ENCODE measurements at regions not wholly inside any gene's neighbourhood (a gene's known extent, or its start where the extent isn't known, plus 50 kb on each side); places are given as distances from the start of the nearest gene placed in this dataset.

DNA sequence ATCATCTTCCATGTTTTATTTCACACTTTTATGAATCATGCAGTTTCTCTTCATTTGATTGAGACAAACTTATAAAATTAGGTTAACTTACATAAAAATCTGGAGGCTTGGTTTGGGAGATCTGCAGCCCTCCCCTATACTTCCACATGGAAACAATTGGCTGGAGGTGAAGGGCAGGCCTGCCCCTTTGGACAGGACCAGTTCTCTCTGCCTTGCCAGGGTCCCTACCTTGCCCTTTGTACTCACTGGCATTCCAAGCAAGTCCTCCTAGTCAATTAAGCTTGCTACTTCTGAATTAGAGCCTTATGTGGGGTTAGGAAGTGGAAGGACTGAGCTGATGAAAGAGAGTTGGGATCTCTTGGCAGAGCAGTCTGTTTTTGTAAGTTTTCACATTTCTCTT lies 257.3 kb downstream of the GAS1 start:
- Histone ChIP-seq H3K9me3 (no peaks in the 10 kb centered on the region), H3K4me1 (ENCODE audit: low read depth) (no peaks in the 10 kb centered on the region), H3K36me3 (ENCODE audit: low read depth) (no peaks in the 10 kb centered on the region), H3K4me3 (no peak overlapping the region)
- DNase-seq (no peak), ATAC-seq (no peak)
- TF ChIP-seq, protein P1, sequence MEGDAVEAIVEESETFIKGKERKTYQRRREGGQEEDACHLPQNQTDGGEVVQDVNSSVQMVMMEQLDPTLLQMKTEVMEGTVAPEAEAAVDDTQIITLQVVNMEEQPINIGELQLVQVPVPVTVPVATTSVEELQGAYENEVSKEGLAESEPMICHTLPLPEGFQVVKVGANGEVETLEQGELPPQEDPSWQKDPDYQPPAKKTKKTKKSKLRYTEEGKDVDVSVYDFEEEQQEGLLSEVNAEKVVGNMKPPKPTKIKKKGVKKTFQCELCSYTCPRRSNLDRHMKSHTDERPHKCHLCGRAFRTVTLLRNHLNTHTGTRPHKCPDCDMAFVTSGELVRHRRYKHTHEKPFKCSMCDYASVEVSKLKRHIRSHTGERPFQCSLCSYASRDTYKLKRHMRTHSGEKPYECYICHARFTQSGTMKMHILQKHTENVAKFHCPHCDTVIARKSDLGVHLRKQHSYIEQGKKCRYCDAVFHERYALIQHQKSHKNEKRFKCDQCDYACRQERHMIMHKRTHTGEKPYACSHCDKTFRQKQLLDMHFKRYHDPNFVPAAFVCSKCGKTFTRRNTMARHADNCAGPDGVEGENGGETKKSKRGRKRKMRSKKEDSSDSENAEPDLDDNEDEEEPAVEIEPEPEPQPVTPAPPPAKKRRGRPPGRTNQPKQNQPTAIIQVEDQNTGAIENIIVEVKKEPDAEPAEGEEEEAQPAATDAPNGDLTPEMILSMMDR (IDR thresholded peaks at IDR 0.05), result no peak
- intact Hi-C loops (cut with DNase I, micrococcal nuclease), result no loop called here

DNA sequence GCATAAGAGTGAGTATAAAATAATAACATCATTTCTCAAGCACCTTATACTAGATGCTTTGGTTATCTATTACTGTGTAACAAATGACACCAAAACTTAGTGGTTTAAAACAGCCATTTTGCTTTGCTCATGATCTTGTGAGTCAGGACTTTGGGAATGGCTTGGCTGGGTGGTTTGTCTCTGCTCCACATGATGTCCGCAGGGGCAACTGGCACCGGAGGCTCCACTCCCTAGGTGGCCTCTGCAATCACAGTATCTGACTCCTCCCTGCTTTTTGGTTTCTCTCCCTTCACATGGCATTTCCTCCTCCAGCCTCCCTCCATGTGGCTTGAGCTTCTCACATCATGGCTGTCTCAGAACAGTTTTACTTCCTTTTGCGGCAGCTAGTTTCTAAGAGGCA lies 259.5 kb downstream of the GAS1 start:
- TF ChIP-seq, protein P1 (IDR thresholded peaks at IDR 0.05), result no peak
- Histone ChIP-seq H3K36me3 (ENCODE audit: low read depth) (no peaks in the 10 kb centered on the region), H3K9me3 (no peaks in the 10 kb centered on the region), H3K4me1 (ENCODE audit: low read depth) (no peaks in the 10 kb centered on the region), H3K4me3 (no peak overlapping the region)
- intact Hi-C loops (cut with DNase I, micrococcal nuclease), result no loop called here
- ATAC-seq (no peak), DNase-seq (no peak)

DNA sequence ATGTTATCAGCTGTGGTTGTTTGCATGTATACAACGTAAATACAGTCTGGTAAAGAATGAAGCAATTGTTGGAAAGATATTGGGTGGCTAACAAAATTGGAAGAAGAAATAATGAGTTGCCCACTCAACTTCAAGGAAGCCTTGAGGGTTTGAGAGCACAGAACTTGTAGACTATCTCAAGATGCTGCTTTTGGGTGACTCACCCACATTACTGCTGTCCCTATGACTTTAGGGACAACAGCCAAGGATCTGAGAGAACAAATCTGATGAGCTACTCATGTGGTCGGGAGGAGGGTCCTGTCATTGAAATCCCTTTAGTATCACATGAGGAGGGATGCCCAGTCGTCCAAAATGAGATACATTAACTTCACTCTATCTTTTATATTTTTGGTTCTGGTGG lies 261.8 kb downstream of the GAS1 start:
- no peaks in the 10 kb centered on the region for H3K36me3 ChIP-seq (ENCODE audit: low read depth)
- no peaks in the 10 kb centered on the region for H3K9me3 ChIP-seq
- no peak overlapping the region for H3K4me3 ChIP-seq
- intact Hi-C loops (cut with DNase I, micrococcal nuclease), result no loop called here
- TF ChIP-seq, protein P1 (IDR thresholded peaks at IDR 0.05), result no peak
- ATAC-seq (no peak), DNase-seq (no peak)
- no peaks in the 10 kb centered on the region for H3K4me1 ChIP-seq (ENCODE audit: low read depth)

DNA sequence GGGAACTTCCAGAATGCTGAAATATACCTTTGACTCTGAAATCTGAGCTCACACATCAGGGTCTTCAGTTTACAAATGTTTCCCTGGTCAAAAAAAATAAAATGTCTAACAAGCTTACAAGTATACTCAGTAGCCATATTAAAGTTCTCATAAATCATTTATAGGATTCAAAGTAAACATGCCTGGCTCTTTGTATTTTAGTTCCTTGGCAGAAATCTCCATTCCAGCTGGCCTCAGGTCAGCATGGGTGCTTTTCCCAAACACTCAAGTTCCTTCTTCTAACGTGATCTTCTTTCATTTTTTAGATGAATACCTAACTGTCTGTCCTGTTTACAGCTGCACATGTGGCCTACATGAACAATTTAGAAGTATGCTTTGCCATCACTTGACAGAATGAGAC lies 263.2 kb downstream of the GAS1 start:
- Histone ChIP-seq H3K4me3 (no peak overlapping the region), H3K4me1 (ENCODE audit: low read depth) (no peaks in the 10 kb centered on the region), H3K9me3 (no peaks in the 10 kb centered on the region), H3K36me3 (ENCODE audit: low read depth) (no peaks in the 10 kb centered on the region)
- ATAC-seq (no peak), DNase-seq (no peak)
- intact Hi-C loops (cut with DNase I, micrococcal nuclease), result no loop called here
- TF ChIP-seq, protein P1 (IDR thresholded peaks at IDR 0.05), result no peak

DNA sequence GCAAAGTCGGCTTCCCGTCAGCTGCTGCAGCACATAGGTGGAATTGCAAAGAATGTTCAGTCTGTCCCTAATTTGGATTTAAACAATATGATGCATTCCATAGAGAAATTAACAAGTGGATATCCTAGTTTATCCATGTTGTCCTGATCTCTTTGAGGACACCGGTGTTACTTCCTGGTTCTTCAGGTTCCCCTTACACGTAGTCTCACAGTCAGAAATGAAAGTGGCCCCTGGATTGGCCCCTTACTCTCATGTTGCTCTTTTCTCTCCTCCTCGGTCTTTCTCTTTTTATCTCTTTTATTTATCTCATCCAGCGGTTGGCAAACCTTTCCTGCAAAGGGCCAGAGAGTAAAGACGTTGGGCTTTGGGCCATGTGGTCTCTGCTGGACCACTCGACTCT lies 265.1 kb downstream of the GAS1 start:
- DNase-seq, result no peak
- Histone ChIP-seq H3K36me3 (ENCODE audit: low read depth) (no peaks in the 10 kb centered on the region), H3K4me3 (no peak overlapping the region), H3K9me3 (no peaks in the 10 kb centered on the region), H3K4me1 (ENCODE audit: low read depth) (no peaks in the 10 kb centered on the region)
- TF ChIP-seq, protein P1 (IDR thresholded peaks at IDR 0.05), result no peak
- no peak for ATAC-seq
- intact Hi-C loops (cut with DNase I, micrococcal nuclease), result no loop called here

DNA sequence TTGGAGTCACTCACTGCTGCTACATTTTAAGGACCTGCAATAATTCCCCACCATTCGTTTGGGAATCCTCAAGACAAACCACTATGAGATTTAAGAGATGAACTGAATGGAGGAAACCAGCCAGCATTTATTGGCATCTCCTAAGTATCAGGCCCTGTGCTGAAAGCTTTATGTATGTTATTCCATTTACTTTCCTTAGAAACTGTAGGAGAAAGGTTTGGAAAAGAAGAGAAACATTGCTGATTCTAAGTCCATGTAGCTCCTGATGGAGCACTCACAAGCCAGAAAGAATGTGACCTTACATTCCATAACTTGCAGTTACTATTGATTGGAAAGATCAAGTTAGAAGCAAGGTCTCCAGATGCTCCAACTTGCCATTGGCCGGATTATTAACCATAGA lies 267.4 kb downstream of the GAS1 start:
- H3K36me3 ChIP-seq (ENCODE audit: low read depth), result no peaks in the 10 kb centered on the region

More for the DNA sequence above, 267.4 kb downstream of the GAS1 start:
- TF ChIP-seq, protein P1 (IDR thresholded peaks at IDR 0.05), result no peak
- Histone ChIP-seq H3K4me3 (no peak overlapping the region), H3K9me3 (no peaks in the 10 kb centered on the region), H3K4me1 (ENCODE audit: low read depth) (no peaks in the 10 kb centered on the region)
- DNase-seq (no peak), ATAC-seq (no peak)
- intact Hi-C loops (cut with DNase I, micrococcal nuclease), result no loop called here
